Esophagus (tissue), 2 donors: ENCODE measurements at regions not wholly inside any gene's neighbourhood (a gene's known extent, or its start where the extent isn't known, plus 50 kb on each side); places are given as distances from the start of the nearest gene placed in this dataset.

Experiments used
- H3K27ac ChIP-seq, 2 donors: one replicate each; pipeline ENCODE4 v1.5.1; 2013; ENCODE audit warnings: low read depth in 2 of 2, mild to moderate bottlenecking in 2 of 2, inconsistent platforms in 1 of 2, low read length in 1 of 2, moderate library complexity in 1 of 2
- H3K27me3 ChIP-seq, 2 donors: one replicate each; pipeline ENCODE4 v1.6.1; 2013; ENCODE audit warnings: low read length in 2 of 2, control low read depth in 1 of 2, mild to moderate bottlenecking in 1 of 2; ENCODE audit not compliant: insufficient read depth in 2 of 2, control insufficient read depth in 1 of 2
- H3K36me3 ChIP-seq, 2 donors: one replicate each; pipeline ENCODE4 v1.6.1; 2013; ENCODE audit warnings: low read length in 1 of 2; ENCODE audit not compliant: control insufficient read depth in 2 of 2, insufficient read depth in 2 of 2
- H3K4me1 ChIP-seq, 2 donors: one replicate each; pipeline ENCODE4 v1.6.1; 2013; ENCODE audit warnings: low read length in 1 of 2; ENCODE audit not compliant: control insufficient read depth in 2 of 2, insufficient read depth in 2 of 2
- H3K4me3 ChIP-seq, 2 donors: one replicate each; pipeline ENCODE4 v1.5.1; 2013; ENCODE audit warnings: low read length in 2 of 2, mild to moderate bottlenecking in 2 of 2, low read depth in 1 of 2, moderate library complexity in 1 of 2
- H3K9me3 ChIP-seq, 2 donors: one replicate each; pipeline ENCODE4 v1.6.1; 2013; ENCODE audit warnings: mild to moderate bottlenecking in 2 of 2, low read depth in 1 of 2, low read length in 1 of 2, moderate library complexity in 1 of 2; ENCODE audit not compliant: control insufficient read depth in 2 of 2, insufficient read depth in 1 of 2
- WGBS, 2 donors: extraction: QIAGEN DNeasy Blood & Tissue Kit; methylation state at CpG; one replicate each; pipeline ENCODE4 v1.1.7; 2013; 5-methylcytosine and 5-hydroxymethylcytosine counted together
- donor health status: healthy with polysubstance abuse.
- donor health status: Bipolar disorder and iron deficiency.

DNA sequence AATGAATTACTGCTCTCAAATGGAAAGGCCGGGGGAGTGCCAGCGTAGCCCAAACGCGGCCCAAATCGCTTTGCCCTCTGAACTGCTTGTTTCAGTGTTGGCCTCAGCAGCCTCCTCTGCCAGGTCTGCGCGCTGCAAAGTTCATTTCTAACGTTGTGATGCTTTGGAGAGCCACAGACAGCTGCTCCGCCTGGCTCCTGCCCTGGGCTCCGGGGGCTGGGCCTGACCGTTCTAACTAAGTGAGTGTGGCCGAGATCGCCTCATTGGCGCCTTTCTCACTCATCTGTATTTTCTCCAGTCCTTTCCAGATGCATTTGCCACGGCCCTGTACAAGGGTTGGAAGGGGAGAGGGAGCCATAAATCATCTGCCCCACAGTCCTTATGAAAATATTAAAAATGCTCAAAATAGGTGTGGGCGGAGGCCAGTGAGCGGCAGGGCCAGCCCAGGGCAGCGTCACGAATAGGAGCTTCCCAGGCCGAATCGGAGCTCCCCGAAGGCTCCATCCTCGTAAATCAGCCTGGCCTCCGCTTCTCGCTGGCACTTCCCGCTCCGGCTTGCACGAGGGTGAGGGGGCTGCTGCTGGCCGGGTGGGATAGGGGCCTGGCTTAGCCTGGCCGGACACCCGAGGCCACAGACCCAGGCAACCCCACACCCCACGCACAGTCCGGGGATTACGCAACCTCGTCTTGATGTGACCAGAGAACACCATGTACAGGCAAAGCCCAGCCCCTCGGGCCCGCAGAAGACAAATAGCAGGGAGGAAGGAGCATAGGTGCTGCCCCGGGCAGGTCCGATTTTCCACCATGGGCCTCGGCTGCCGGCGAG lies 196.6 kb upstream of the DIO3 start:
- WGBS, 2 donors = 65 to 66% methylated on average over 42 of the region's 42 CpGs
- H3K4me1 ChIP-seq = peaks cover 0 to 2% of the 10 kb centered on the region in 2 donors
- no peaks in the 10 kb centered on the region for H3K27me3 ChIP-seq
- no peaks in the 10 kb centered on the region for H3K36me3 ChIP-seq
- H3K9me3 ChIP-seq = peaks cover 0 to 3% of the 10 kb centered on the region in 2 donors
- H3K4me3 ChIP-seq = no peak overlapping the region
- H3K27ac ChIP-seq = peak overlapping the region; percentile 65 to 78

DNA sequence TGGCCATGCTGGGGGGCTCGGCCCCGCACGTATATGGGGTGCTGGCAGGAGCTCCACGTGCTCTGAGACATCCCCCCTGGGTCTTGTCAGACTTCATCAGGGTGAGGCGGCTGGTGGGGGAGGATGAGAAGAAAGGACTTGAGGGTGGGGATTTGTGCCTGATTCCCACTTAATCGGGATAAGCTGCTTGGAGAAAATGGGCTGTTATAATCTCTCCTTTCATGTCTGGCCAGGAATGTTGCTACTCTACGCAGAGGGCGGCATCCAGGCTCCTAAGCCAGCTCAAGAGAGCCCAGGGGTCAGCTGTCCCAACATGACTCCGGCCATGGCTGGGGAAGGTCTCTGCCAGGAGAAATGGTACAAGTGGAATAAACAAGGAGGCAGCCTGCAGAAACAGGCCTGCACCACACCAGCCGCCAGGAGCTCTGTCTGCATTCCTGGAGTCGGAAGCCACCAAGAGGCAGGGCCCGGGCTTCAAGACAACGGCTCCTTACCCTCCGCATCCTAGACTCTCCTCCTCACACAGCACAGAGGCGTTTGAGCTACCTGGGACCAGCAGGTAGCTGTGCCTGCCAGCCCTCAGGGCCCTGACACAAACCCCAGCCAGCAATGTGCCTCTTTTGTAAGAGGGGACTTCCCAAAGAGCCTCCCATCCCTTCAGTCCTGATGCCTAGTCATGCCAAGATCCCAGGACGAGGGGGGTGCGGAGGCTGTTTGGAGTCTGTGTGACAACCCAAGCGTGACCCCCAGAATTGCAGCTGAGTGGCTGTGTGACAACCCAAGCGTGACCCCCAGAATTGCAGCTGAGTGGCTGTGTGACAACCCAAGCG lies 195.8 kb upstream of the DIO3 start:
- peaks cover 0 to 3% of the 10 kb centered on the region in 2 donors for H3K9me3 ChIP-seq
- H3K4me1 ChIP-seq = peaks cover 0 to 2% of the 10 kb centered on the region in 2 donors
- WGBS, 2 donors = 60 to 66% methylated on average over 20 of the region's 20 CpGs
- H3K27me3 ChIP-seq = no peaks in the 10 kb centered on the region
- H3K27ac ChIP-seq = peak overlapping the region; percentile 65 to 78
- no peaks in the 10 kb centered on the region for H3K36me3 ChIP-seq
- no peak overlapping the region for H3K4me3 ChIP-seq

DNA sequence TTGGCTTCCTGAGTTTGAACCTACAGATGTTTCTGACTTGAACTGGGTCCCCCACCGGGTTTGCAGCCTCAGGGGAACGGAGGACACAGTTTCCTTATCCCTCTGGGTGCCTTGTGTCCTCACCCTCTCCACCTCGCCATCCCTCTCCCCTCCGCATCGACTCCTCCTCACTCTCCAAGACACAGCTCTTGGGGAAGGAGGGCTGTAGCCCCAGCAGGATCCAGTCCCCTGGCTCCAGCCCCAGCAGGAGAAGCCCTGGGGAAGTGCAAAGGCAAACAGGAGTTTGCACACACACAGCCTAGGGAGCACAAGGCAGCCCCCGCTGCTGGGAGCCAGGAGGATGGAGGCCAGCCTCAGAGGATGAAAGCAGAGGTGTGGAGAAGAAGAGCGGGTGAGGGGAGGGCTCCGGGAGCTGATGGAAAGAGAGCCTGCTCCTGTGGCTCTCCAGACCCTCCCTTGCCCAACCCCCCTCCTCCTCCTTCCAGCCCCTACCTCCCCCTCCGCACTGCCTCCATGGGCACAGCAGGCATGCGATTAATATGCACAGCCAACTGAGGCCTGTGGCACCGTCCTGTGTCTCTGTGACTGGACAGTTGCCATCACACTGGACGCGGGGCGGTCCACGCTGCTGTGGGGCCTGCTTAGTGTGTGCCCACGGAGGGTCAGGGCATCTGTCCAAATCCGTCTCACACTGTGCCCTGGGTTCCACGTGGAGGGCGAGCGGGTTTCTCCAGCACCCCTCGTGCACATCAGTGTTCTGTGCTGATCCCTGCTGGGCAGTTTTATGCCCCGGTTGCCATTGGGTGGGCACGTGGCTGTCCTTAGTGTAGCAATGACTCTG lies 193.7 kb upstream of the DIO3 start:
- H3K4me1 ChIP-seq = no peaks in the 10 kb centered on the region
- WGBS, 2 donors = 76 to 78% methylated on average over 23 of the region's 23 CpGs
- H3K27ac ChIP-seq = no peak overlapping the region
- H3K9me3 ChIP-seq = peaks cover 0 to under 1% of the 10 kb centered on the region in 2 donors
- H3K27me3 ChIP-seq = no peaks in the 10 kb centered on the region
- H3K4me3 ChIP-seq = no peak overlapping the region
- H3K36me3 ChIP-seq = no peaks in the 10 kb centered on the region

DNA sequence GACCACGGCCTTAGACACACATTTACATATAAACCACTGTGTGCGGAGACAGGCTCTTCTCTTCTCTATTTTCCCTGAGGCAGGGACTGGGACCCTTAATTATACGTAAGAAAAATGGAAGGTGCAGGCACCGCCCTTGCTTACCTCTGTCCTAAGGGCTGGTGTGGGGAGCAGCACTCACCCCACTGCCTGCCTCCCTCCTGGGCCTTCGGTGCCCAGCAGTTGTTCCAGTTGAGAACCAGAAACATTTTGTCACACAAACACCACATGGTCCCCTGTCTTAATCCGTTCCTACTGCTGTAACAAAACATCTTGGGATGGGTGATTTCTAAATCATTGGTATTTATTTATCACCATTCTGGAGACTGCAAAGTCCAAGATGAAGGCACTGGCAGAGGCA lies 192.7 kb upstream of the DIO3 start:
- Histone ChIP-seq H3K4me3 (no peak overlapping the region), H3K36me3 (no peaks in the 10 kb centered on the region), H3K4me1 (no peaks in the 10 kb centered on the region), H3K9me3 (no peaks in the 10 kb centered on the region), H3K27ac (no peak overlapping the region), H3K27me3 (no peaks in the 10 kb centered on the region)
- WGBS, 2 donors = 86 to 87% methylated on average over 6 of the region's 6 CpGs

DNA sequence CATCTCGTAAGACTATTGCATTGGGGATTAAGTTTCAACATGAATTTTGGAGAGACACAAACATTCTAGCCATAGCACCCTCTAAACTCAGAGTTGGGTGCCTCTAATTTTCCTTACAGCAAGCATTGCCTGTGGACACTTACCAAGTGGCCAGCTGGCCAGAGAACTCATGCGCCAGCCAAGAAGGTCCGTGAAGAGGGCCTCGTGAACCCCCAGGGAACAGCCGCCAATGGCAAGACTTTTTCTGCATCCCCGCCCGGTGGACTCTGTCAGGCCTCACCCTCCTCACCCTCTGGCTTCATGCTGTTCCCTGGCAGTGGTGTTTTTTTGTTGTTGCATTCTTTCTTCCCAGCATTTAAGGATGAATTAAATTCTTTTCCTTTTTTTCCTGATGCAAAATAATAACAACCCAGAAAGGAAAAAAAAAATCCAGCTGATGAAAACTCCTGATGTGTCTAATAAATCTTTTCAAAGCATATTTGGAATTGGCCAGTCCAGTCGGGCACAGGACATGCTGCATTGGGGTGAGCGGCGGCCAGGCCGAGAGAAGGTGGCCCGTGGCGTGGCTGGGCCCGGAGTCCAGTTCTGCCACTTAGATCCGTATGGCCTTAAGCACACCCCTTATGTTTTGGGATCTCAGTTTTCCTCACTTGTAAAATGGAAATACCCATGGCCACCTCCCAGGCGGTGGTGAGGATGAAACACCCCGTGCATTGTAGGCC lies 191.9 kb upstream of the DIO3 start:
- H3K27ac ChIP-seq = no peak overlapping the region
- H3K4me3 ChIP-seq = no peak overlapping the region
- WGBS, 2 donors = 79 to 80% methylated on average over 17 of the region's 17 CpGs
- no peaks in the 10 kb centered on the region for H3K36me3 ChIP-seq
- H3K4me1 ChIP-seq = no peaks in the 10 kb centered on the region
- no peaks in the 10 kb centered on the region for H3K9me3 ChIP-seq
- no peaks in the 10 kb centered on the region for H3K27me3 ChIP-seq

DNA sequence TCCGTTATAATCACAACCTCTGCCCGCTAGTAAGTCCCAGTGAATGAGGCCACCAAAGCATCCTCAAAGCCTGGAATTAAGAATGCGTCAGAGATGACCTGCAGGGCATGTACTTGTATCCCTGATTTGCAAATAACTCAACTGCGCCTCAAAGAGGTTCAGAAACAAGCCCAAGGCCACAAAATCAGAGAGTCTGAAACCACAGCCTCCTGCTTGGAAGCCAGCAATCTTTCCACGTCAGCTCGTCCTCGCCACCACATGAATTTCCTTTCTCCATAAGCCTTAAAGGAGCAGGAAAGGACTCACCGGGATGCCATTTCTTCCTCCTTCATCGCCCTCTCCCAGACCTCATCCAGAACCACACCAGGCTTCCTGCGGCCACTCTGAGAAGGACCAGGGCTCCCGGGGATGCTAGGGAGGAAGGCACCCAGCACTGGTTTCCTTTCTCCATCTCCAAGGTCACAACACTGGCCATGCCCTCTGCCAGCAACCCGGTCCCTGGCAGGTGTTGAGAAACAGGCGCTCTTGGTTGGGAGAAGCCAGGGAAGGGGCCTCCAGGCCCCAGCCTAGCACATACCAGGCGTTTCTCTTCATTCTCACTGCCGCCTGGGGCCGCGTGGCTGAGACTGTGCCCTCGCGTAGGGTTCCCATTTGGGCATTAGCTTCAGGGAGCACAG lies 191.2 kb upstream of the DIO3 start:
- Histone ChIP-seq H3K27ac (no peak overlapping the region), H3K4me1 (no peaks in the 10 kb centered on the region)
- 83 to 87% methylated on average over 19 of the region's 19 CpGs for WGBS, 2 donors

DNA sequence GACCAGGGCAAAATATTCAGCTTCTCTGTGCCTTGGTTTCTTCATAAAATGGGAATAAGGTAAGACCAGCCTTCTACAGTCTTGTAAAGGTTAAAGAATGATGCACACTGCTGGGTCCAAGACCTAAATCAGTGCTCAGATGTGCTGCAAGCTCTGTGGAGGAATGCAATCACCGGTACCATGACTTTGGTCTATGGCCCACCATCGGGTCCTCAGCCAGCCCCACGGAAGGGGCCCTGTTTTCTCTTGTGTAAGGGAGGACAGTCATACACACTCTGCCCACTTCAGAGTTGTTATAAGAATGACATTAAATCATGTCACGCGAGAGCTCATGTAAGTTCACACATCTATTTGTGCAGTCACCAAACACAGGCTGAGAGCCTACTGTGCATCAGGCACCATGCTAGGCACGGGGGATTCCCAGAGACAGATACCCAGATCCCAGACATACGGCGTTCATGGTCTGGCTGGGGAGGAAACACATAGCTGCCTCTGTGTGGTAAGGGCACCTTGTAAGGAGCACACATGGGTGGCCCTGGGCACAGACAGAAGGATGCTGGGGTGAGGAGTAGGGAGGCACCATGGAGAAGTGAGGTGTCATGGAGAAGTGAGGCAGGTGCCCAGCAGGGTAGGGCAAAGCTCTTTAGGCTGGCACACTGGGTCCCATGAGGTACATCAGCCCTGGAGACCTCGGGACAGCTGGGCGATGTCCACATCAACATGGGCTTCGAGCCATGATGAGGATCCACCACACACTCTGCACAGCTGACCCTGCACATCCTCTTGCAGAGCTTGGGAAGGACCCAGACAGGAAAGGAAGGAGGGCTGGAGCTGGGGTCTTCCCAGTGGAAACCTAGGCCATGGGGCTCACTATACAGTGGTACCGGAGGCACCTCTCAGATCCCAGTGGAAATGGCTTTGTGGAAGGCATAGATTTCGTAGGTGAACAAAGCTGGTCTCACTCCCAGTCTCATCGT lies 190.4 kb upstream of the DIO3 start:
- 87% methylated on average over 14 of the region's 14 CpGs for WGBS, 2 donors
- Histone ChIP-seq H3K9me3 (no peaks in the 10 kb centered on the region), H3K27me3 (no peaks in the 10 kb centered on the region), H3K27ac (no peak overlapping the region), H3K36me3 (no peaks in the 10 kb centered on the region), H3K4me3 (no peak overlapping the region), H3K4me1 (no peaks in the 10 kb centered on the region)

More for the DNA sequence above, 191.2 kb upstream of the DIO3 start:
- Histone ChIP-seq H3K36me3 (no peaks in the 10 kb centered on the region), H3K4me3 (no peak overlapping the region), H3K27me3 (no peaks in the 10 kb centered on the region), H3K9me3 (no peaks in the 10 kb centered on the region)
